NCI-H2227 (cell line): ENCODE measurements at regions not wholly inside any gene's neighbourhood (a gene's known extent, or its start where the extent isn't known, plus 50 kb on each side); places are given as distances from the start of the nearest gene placed in this dataset.

Experiments used
- DNase-seq: peaks from one replicate; lab custom pipeline; 2025; ENCODE audit not compliant: unreplicated experiment; lab: John Stamatoyannopoulos, UW

GRCh38 chr10:106216085-106216484 lies 948.4 kb downstream of the SORCS1 start:
- DNase-seq: no peak

DNA sequence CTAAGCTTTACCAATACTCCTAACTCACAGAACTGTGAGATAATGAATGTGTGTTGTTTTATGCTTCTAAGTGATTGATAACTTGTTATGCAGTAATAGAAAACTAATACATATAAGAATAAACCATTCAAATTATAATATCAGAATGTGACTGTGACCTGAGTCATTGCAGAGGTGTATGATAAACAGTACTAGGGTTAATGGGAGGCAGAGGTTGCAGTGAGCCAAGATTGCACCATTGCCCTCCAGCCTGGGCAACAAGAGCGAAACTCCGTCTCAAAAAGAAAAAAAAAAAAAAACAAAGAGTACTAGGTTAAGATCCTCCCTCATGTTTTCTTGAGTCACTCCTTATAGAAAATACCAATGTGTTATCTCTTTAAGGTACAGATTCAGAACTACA lies 950.3 kb downstream of the SORCS1 start:
- DNase-seq: no peak

DNA sequence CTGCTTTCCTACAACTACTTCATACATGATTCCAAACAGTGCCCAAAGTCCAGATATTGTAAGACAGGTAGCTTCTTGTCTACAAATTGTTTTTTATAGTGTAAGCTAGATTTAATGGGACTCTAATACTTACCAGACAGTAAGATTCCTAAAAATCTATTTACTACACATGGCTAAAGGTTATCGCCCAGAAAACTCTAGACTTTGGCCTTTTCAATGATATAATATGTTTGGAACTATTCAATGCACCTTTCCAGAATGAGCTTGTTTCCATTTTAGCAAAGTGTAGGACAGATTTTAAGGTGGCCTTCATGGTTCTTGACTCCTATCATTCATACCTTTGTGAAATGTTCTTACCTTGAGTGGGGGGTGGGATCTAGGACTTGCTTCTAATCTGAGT lies 951.0 kb downstream of the SORCS1 start:
- no peak for DNase-seq

- no peak for DNase-seq
Measured at GRCh38 chr10:106198275-106198674, 966.2 kb downstream of the SORCS1 start.

- no peak for DNase-seq
Measured at GRCh38 chr10:106189292-106189691, 975.2 kb downstream of the SORCS1 start.

DNA sequence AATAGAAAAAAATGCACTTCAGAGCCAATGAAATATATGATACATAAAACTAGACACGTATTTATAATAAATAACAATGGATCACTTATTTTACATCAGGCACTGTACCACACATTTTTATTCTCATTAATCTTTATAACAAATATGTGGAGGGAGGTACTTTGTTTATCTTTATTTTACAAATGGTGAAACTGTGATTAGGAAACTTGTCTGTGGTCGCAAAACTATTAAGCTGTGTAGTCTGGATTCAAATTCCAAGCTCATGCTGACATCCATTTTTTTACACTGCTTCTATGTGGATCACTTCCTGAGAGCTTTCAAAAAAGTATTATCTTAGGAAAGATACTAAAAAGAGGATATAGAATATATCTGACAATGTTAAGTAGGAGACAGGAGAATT lies 978.6 kb downstream of the SORCS1 start:
- no peak for DNase-seq

GRCh38 chr10:106183041-106183440 lies 981.5 kb downstream of the SORCS1 start:
- DNase-seq: no peak

DNA sequence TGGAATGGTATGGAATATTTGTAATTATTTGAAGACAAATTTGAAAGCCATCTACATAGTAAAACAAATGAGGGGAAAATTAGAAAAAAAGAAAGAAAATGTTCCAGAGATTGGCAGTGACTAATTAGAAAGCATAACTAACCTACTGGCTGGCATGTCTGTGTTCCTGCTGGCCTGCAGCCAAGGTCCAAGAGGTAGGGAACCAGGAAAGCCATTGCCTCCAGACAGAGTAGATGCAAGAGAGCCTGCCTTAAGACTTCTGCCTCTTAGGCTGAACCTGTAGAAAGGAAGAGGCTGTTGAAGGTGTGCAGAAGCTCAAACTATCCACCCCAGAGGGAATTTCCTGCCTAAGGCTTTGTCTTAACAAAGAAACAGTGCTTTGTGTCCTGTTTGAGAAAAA lies 982.0 kb downstream of the SORCS1 start:
- DNase-seq: no peak

DNA sequence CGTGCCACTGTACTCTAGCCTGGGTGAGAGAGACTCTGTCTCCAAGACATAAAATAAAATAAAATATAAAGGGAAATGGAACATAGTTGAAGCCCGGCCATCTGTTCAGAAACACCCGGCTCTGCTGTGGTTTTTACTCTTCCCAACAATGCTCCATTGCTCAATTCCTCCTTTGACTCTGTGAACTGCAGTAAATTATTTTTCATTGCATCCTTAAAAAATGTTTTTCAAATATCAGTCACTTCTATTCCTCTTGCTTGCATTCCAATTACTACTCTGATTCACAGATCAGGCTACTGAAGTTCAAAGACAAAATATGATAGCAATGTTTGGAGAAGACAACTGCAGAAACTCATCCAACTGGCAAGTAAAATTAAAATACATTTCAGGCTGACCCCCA lies 983.0 kb downstream of the SORCS1 start:
- no peak for DNase-seq

GRCh38 chr10:106179430-106179829 lies 985.1 kb downstream of the SORCS1 start:
- no peak for DNase-seq

GRCh38 chr10:106175760-106176377 lies 988.6 kb downstream of the SORCS1 start:
- no peak for DNase-seq

DNA sequence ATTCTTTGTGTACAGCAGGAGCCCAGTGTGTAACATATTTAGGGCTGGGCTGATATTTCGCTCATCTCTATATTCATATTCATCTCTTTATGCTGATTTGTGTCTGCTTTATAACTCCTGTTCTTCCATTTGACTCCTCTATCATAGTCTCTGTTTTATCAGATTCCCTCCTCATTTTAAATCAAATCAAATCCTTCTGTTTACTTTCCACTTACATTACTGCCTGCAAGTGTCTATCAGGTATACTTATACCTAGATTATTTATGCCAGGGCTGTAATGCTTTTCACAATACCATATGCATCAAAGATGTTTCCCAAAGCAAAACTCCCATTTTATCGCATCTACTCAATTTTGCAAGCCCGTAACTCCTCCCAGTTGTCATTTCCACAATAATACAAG lies 990.7 kb downstream of the SORCS1 start:
- DNase-seq: no peak

- no peak for DNase-seq
Measured at GRCh38 chr10:106169241-106169640, 995.3 kb downstream of the SORCS1 start.

GRCh38 chr10:106167946-106168345 lies 996.6 kb downstream of the SORCS1 start:
- no peak for DNase-seq

DNA sequence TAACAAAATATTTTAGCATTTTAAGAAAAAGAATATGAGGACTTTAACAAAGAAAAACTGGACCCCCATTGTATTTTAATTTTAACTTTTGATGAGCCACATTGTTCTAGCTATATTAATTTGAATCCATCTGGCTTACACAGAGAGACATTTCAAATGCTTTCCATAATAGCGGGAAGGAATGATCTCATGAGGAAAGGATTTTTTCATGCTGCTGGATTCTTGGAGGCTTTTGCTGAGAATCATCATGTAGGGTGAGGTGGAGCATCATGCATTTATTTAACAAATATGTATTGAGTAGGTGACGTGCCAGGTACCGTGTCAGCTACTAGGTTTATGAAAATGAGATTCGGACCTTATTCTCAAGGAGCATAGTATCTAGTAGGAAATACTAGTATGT lies 1006.3 kb downstream of the SORCS1 start:
- no peak for DNase-seq

- no peak for DNase-seq
Measured at GRCh38 chr10:106147021-106147420, 1017.5 kb downstream of the SORCS1 start.

DNA sequence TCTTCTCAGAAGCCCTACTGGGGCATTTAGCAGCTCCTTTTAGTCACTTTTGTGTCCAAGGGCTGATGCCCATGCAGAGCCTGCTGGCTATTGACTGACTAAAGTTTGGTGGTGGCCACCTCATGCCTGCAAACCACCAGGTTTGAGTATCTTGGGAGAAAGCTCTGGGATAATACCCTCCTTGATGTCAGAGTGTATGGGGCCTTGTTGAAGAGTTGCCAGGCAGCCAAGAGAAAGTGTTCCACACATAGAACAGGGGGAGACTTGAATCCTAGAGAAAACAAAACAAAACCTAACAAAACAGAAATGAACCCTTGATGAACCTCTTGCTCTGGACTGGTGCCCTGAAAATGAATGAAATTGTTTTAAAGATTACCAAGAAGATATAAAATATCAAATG lies 1024.6 kb downstream of the SORCS1 start:
- DNase-seq: no peak

DNA sequence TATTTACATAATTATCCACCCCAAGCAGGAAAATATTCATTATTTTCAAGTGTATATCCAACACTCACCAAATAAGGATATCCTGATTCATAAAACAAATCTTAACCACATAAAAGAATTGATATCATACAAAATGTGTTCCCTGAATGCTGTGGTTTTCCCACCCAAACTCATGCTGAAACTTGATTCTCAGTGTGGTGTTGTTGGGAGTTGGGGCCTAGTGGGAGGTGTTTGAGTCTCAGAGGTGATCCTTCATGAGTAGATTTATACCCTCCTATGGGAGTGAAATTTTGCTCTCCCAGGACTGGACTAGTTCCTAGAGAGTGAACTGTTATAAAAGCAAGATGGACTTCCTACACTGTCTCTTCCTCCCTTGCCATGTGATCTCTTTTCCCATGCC lies 1028.3 kb downstream of the SORCS1 start:
- DNase-seq: no peak

GRCh38 chr10:106134326-106135000 lies 1030.0 kb downstream of the SORCS1 start:
- no peak for DNase-seq

DNA sequence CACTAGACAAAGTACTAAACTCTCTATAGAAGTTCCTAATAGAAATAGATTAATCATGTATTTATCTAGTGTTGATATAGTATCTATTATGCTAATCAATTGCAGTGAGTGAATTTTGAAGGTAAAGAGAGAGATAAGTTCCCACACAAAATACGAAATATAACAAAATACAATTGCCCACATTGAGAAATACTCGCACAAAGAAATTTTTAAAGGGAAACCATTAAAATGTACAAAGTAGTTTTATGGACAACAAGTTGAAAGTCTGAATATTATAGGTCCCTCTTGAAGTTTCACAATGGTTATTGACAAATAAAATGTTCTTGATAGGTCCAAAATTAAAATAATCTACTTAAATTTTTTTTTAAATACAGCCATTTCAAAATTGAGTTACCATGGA lies 1031.1 kb downstream of the SORCS1 start:
- DNase-seq: no peak

- DNase-seq: no peak
Measured at GRCh38 chr10:106132956-106133355, 1031.5 kb downstream of the SORCS1 start.

- DNase-seq: no peak
Measured at GRCh38 chr10:106114656-106115186, 1049.8 kb downstream of the SORCS1 start.

GRCh38 chr10:106111246-106111645 lies 1053.3 kb downstream of the SORCS1 start:
- DNase-seq: no peak
